HK-2 (cell line): ENCODE measurements at regions not wholly inside any gene's neighbourhood (a gene's known extent, or its start where the extent isn't known, plus 50 kb on each side); places are given as distances from the start of the nearest gene placed in this dataset.

Experiments
- DNase-seq: peaks from one replicate; pipeline ENCODE4 v3.0.0-alpha.2; 2018; ENCODE audit not compliant: unreplicated experiment

- DNase-seq: no peak
These were observed 100.7 kb downstream of the SPRY1 start for GRCh38 chr4:123497340-123497739.

GRCh38 chr4:123501733-123502132, 105.1 kb downstream of the SPRY1 start:
- DNase-seq: no peak

DNA sequence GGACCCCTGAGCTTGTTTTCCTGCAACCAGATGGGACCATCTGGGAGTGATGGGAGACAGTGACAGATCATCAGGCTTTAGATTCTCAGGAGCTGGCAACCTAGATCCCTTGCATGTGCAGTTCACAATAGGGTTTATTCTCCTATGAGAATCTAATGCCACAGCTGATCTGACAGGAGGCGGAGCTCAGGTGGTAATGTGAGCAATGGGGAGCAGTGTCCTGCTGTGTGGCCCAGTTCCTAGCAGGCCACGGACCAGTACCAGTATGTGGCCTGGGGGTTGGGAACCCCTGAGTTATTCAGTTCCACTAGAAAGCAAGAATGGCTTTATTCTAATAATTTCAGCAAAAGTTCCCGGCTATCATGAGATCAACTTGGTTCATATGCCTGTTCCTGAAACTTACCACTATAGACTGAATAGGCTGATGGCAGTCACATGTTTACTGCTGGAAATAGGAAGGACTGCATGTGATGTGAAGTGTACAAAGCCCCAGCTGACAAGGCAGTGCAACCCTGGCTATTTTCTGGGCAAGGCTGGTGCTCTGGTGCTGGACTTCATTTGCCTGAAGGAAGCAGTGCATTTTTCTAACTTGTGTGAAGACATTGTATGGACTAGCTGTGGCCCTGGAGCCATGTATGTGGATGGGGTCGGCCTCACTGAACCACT, 107.2 kb downstream of the SPRY1 start:
- no peak for DNase-seq

GRCh38 chr4:123505095-123506010, 108.8 kb downstream of the SPRY1 start:
- DNase-seq: peak; percentile 60

DNA sequence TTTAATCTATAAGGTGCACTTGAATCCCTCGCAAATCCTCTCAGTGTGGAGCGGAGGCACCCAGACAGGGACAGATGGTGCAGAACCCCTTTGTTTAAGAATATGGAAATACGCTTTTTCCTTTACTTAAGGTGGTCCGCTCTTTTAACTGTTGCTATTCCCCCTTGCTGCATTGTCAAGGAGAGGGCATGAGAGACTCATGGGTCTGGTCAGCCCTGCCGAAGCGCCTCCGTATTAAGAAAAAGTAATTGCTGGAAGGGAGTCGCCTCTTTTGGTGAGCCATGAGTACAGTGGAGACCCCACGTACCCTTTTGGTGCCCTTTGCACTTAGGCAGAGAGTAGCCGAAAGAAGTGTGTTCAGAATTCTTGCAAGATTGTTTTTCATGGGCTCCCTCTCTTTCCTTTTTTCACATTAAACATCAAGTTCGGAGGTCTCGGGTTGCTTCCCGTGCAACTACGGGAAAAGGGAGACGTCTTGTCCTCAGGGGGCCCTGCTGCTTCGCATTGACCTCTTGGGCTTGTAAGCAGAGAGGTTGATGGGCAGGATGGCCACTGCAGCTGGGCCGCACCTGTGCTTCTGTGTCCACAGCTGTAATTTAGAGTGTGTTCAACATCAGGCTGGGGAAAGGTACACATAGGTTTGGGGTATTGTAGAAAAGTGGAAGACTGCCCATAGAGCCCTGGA, 109.6 kb downstream of the SPRY1 start:
- no peak for DNase-seq

DNA sequence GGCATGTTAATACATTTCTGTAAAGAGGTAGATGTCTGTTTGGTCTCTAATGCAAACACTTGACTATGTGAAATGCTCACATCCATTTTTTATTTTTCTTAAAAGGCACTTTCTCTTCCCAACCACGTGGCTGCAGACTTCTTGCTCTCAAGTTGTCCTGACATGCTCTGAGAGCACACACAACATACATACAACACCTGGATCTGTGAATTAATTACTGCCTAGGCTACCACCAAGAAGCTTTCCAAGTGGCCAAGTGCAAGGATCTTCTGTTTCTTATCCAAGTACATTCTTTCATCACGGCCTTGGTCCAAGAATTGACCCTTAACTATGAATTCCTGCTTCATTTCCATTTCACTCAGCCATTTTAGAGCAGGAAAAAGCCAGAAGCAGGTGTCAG, 110.8 kb downstream of the SPRY1 start:
- DNase-seq: no peak

DNA sequence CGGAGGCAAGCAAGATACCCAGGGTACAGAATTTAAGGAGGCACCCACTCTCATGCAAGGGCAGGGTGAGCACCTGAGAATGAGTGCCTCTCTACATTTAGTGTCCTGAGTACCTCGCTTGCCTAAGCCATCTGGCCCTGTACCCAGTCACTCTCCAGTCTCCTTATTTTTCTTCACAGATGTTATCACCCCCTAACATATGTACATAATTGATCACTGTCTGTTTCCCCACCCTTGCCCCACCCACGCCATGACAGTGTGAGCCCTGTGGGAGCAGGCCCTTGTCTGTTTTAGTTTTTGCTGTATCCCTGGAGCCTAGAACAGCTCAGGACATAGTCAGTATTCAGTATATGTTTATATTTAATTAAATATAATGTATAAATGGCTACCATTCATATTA, 113.6 kb downstream of the SPRY1 start:
- DNase-seq: no peak

- DNase-seq: no peak
These were observed 114.1 kb downstream of the SPRY1 start for GRCh38 chr4:123510659-123511058.

GRCh38 chr4:123516576-123516975, 120.0 kb downstream of the SPRY1 start:
- DNase-seq: no peak

- DNase-seq: no peak
These were observed 120.6 kb downstream of the SPRY1 start for GRCh38 chr4:123517176-123517575.

DNA sequence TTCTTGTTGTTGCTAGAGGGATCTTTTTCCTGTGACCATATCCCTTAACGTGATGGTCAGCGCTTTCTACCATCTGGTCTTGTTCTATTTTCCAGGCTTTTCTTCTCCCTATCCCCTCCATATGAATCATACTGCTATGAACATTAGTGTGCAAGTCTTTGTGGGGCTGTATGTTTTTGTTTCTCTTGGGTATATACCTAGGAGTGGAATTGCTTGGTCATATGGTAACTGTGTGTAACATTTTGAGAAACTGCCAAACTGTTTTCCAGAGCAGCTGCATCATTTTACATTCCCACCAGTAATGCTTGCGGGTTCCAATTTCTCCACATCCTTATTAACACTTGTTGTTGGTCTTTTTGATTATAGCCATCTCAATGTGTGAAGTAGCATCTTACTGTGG, 121.4 kb downstream of the SPRY1 start:
- no peak for DNase-seq

- DNase-seq: no peak
These were observed 123.7 kb downstream of the SPRY1 start for GRCh38 chr4:123520325-123520724.

DNA sequence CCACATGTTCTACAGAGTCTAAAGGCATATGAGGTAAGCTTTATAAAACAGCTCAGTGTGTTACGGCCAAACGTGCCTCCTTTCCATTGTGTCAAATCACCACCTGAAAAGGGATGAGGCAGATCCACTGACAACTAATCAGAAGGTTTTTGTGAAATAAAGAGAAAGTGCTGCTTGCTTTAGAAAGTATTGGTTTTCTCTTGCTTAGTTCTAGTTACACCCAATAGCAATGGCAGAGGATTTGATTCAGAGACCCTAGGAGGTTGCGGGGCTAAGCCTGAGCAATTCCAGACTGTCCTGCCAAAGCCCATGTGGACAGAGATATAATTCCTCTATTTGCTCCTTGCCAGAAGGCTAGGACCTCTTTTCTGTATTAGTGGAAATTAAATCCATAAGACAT, 125.5 kb downstream of the SPRY1 start:
- no peak for DNase-seq

GRCh38 chr4:123522646-123523045, 126.1 kb downstream of the SPRY1 start:
- no peak for DNase-seq

DNA sequence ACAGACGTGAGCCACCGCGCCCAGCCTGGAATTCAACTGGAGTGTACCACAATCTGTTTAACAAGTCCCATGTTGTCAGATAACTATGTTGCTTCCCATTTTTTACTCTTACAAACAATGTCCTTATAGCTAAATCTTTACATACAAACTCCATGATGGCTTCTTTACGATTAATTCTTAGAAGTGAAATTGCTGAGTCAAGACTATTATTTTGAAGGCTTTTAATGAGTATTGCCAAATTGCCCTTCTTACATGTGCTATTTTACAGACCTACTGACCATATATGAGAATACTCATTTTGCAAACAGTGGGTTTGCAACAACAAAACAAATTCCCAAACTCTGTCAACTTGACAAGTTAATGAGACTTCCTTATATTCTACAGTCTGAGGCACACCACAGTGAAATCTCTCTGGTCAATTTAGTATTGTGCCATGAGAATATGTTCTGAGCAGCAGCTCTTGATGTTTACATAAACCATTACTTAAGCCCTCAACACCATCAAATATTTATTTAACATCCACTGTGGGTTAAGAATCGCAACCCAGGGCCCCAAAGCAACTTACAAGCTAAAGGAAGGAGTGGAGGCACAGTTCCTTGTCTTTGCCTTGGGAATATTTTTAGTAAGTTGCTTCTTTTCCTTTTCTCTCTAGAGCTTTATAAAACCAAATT, 128.5 kb downstream of the SPRY1 start:
- no peak for DNase-seq

- DNase-seq: no peak
These were observed 129.9 kb downstream of the SPRY1 start for GRCh38 chr4:123526511-123526910.

GRCh38 chr4:123528501-123529277, 132.1 kb downstream of the SPRY1 start:
- DNase-seq: no peak

GRCh38 chr4:123529278-123529568, 132.6 kb downstream of the SPRY1 start:
- DNase-seq: no peak

DNA sequence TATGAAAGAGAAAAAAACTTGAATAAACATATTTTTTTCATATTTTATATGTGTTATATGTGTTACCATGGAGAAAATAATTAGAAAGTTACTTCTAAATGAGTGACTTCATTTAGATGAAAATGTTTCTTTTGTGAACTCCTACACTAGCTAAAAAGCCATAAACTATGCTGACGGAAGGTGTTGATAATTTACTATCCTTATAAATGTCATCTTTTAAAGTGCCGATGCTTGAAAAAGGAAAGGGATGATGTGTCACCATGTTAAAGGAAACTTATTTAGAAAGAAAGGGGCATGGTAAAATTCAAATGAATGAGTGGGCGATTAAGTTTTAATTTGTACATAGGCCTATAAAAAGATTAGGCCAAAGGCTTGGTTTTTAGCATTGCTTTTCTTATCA, 133.8 kb downstream of the SPRY1 start:
- DNase-seq: no peak

DNA sequence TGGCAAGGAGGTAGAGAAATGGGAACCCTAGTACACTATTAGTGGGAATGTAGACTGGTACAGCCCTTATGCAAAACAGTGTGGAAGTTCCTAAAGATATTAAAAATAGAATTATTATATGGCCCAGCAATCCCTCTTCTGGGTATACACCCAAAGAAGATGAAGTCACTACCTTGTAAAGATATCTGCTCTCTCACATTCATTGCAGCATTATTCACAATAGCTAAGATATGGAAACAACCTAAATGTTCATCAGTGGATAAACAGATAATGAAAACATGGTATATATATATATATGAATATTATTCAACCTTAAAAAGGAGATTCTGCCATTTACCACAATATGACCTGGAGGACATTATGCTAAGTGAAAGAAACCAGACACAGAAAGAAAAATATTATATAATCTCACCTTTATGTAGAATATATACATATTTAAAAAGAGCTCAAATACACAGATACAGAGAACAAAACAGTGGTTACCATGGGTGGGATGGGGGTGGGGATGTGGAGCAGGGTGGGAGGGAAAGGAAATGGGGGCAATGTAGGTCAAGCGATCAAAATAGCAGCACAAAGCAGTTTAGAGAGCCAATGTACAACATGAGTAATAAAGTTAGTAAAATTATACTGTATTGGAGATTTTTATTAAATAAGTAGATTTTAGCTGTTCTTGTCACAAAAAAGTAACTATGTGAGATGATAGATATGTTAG, 138.6 kb downstream of the SPRY1 start:
- DNase-seq: no peak

DNA sequence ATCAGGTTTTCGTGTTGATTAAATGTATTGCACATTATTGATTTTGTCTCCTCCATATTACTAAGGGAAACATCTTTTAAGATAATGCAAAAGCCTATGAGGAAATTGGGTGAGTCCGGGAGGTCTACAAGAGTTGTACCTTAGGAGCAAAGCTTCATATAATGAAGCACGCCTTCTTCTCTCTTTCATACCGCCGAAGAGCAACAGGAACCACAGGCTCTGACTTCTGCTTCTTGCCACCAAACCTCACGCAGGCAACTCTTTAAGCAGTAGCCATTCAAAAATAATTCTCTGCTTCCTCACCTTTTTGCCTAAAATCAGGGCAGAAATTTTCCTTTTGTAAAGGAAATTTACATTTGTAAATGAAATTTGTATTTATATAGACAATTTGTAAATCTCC, 139.6 kb downstream of the SPRY1 start:
- DNase-seq: no peak
